ENCODE measurements at regions not wholly inside any gene's neighbourhood (a gene's known extent, or its start where the extent isn't known, plus 50 kb on each side); places are given as distances from the start of the nearest gene placed in this dataset.

DNA sequence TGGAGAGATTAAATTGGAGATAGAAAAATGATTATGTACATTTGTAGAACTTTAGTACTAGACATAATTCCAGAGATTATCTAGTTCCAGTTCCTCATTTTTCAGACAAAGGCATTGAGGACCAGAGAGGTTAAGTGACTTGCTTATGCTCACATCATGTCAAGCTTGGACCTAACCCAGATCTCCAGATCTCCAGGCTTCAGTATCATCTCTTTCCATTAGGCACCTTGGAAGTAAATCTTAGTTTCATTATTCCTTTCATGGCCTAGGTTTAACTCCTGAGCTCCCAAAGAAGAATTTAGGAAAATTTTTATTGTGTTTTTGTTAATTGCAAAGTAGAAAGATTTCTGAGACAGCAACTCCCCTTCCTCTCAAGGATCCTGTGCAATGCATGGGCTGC lies 148.8 kb downstream of the GATB start:
- no peak for DNase-seq

DNA sequence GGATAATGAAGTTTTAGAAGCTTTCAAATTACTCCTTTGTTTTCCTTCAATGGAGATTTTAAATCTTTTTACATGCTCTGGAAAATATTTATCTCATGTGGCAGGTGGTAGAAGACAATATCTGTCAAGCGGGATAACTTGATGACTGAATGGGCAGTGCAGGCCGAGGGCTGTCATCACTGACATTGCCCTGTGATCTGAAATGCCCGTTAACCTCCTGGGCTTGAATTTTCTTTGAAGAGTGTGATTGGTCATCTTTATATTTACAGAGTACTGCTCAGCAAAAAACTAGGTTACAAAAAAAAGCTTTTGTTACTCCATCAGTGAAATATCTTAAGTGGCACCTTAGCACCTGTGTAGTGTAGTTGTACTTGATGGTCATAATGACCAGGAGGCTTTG lies 147.5 kb downstream of the GATB start:
- DNase-seq: no peak

DNA sequence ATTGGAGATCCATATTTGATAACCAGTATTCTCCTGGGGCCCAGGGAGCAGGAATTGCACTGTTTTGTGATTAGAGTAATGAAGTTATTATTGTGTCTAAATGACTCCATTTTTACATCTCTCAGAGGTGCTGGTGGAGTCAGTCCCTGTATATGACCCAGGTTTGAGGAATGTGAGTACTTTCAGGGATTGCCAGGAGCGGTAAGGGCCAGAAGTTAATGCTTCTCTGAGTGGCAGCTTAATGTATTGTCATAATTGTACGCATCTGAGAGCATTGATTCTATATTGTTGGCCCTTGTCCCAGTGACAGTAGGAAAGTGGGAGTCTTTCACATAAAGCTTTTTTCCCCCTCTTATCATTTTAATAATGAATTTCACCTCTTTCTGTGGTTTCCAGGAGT lies 146.2 kb downstream of the GATB start:
- no peak for DNase-seq

DNA sequence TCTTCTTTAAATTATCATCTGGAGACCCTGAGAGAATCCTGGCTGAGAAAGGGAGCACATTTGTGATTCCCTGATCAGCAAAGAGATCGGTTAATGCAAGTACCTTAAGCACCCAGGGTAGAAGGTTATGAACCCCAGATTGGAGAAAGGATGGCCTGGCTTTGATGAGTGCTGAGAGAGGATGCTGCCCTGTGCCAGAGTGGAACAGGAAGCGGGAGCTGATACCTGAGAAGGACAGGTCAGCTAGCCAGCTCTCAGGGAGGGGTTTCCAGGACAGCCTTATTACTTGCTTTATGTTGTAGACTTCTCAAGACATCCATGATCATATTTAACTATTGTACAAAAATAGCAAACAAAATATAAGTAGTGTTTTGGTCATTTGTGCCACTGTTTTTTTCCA lies 141.9 kb downstream of the GATB start:
- DNase-seq: no peak

DNA sequence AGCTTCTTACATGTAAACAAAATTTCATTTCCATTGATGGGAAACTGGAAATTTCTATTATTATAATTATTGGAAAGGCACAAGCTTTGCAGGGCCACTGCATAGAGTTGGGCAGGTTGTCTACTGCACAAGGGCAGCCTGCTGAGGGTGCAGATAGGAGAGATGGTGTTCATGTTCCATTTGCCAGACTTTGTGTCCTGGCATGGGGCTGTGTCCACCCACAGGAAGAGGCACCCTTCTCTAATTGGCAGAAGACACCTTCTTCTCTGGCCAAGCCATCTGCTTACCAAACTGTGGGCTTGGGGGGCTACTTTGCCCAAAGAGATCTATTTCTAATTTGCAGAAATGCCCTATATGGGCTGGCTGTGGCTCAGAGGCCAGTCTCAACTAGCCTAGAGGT lies 140.7 kb downstream of the GATB start:
- DNase-seq: no peak
